AG09309 (cell line): ENCODE measurements at regions not wholly inside any gene's neighbourhood (a gene's known extent, or its start where the extent isn't known, plus 50 kb on each side); places are given as distances from the start of the nearest gene placed in this dataset.

Experiments
- DNase-seq: peaks from one replicate; pipeline ENCODE4 v3.0.0-alpha.2; 2010; ENCODE audit warnings: low read depth
- H3K4me3 ChIP-seq: 2 replicates; pipeline ENCODE4 v1.5.1; 2011; ENCODE audit warnings: mild to moderate bottlenecking, low read depth, low read length, moderate library complexity; ENCODE audit not compliant: control insufficient read depth
- TF ChIP-seq, protein P1 (sequence below): IDR thresholded peaks from 2 replicates; pipeline ENCODE4 v1.5.1; 2011; ENCODE audit warnings: mild to moderate bottlenecking, low read depth, low read length, inconsistent platforms; ENCODE audit not compliant: insufficient read depth, control insufficient read depth; ENCODE audit errors: missing control alignments

- TF ChIP-seq, protein P1, sequence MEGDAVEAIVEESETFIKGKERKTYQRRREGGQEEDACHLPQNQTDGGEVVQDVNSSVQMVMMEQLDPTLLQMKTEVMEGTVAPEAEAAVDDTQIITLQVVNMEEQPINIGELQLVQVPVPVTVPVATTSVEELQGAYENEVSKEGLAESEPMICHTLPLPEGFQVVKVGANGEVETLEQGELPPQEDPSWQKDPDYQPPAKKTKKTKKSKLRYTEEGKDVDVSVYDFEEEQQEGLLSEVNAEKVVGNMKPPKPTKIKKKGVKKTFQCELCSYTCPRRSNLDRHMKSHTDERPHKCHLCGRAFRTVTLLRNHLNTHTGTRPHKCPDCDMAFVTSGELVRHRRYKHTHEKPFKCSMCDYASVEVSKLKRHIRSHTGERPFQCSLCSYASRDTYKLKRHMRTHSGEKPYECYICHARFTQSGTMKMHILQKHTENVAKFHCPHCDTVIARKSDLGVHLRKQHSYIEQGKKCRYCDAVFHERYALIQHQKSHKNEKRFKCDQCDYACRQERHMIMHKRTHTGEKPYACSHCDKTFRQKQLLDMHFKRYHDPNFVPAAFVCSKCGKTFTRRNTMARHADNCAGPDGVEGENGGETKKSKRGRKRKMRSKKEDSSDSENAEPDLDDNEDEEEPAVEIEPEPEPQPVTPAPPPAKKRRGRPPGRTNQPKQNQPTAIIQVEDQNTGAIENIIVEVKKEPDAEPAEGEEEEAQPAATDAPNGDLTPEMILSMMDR = no peak
- no peak for DNase-seq
- H3K4me3 ChIP-seq = no peak overlapping the region
Measured at GRCh38 chr18:9029131-9029530, 73.4 kb upstream of the NDUFV2 start.

GRCh38 chr18:9032519-9032918 is 70.0 kb upstream of the NDUFV2 start:
- TF ChIP-seq, protein P1 = no peak
- H3K4me3 ChIP-seq = no peak overlapping the region
- DNase-seq = no peak

DNA sequence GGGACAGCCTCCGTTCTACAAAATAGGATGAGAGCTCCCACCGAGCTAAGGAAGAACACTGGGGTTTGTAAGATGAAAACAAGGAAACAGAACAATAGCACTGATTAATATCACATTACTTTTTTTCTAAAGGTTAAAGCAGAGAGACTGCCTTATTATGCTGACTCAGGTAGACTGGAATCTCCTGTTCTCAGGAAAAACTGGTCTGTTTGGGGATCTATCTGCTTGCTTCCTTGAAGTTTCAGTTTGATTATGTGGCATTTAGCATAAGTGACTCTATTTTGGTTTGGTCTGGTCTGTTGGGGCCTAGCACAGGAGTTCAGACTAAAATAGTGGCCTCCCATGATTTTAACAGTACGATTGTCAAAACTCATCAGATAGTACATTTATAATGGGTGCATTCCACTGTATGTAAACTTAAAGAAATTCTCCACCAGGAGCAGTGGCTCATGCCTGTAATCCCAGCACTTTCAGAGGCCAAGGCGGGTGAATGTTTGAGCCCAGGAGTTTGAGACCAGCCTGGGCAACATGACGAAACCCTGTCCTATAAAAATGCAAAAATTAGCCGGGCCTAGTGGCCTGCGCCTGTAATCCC is 64.1 kb upstream of the NDUFV2 start:
- DNase-seq = no peak
- no peak overlapping the region for H3K4me3 ChIP-seq
- TF ChIP-seq, protein P1 = no peak

DNA sequence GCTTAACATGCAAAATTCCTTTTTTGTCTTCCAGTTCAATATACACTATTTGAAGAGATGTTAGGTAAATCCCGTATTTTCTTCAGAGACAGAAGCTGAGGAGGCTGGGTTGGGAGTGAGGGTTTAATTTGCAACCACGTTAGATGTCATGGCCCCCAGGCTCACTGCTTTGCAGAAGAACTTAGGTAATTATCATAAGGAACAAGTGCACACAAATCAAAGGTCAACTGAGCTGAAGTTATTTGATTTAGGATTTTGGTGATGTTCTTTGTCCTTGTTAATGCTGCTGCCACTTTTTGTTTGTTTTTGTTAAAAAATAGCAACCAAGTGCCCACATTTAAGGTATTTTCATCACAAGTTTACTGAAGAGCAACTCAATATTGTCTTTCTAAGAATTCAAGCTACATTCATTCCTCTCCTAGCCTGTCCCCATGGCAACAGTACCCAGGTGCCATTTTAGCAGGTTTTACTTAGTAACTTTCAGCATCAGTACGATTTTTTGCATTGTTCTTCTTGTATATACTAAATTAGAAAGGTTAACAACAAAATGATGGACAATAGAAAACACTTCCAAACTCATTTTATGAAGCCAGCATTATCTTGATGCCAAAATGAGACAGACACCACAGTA is 62.9 kb upstream of the NDUFV2 start:
- TF ChIP-seq, protein P1 = no peak
- no peak for DNase-seq

DNA sequence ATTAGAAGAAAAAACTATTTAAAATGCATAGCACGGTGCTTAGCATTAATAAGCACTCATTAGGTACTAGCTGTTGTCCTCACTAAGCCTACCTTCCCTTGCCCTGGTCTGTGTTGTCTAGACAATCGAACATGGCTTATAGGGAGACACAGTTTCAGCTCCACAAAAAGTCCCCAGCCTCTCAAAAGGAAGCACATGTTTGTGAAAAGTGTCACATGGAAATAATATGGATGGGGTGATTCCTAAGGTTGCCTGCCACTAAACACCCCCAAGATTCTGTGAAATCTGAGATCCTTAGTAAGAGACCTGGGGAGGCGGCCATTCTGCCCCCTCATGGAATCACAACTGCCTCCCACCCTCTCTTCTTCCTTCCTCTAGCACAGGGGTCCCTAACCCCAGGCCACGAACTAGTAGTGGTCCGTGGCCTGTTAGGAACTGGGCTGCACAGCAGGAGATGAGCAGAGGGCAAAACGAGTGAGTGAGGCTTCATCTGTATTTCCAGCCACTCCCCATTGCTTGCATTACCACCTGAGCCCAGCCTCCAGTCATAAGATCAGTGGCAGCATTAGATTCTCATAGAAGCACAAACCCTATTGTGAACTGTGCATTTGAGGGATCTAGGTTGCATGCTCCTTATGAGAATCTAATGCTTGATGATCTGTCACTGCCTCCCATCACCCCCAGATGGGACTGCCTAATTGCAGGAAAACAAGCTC is 59.6 kb upstream of the NDUFV2 start:
- TF ChIP-seq, protein P1 = no peak
- no peak overlapping the region for H3K4me3 ChIP-seq
- no peak for DNase-seq

More for the DNA sequence above, 62.9 kb upstream of the NDUFV2 start:
- no peak overlapping the region for H3K4me3 ChIP-seq

DNA sequence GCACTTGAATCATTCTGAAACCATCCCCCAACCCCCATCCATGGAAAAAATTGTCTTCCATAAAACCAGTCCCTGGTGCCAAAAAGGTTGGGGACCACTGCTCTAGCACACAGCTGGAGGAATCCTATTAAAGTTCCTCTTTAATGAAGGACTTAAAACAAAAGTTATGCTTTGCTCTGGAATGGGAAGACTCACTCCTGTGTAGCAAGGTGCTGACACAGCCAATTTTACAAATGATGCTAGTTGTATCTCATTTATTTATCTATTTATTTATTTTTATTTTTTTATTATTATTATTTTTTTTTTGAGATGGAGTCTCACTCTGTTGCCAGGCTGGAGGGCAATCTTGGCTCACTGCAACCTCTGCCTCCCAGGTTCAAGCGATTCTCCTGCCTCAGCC is 58.9 kb upstream of the NDUFV2 start:
- no peak overlapping the region for H3K4me3 ChIP-seq
- TF ChIP-seq, protein P1 = no peak
- DNase-seq = no peak
